LNCAP (cell line): ENCODE measurements at regions not wholly inside any gene's neighbourhood (a gene's known extent, or its start where the extent isn't known, plus 50 kb on each side); places are given as distances from the start of the nearest gene placed in this dataset.

Experiments
- TF ChIP-seq, protein P1 (sequence below): fragments of 450-650 bp; IDR thresholded peaks from 2 replicates; pipeline ENCODE4 v1.5.1; 2017; ENCODE audit warnings: mild to moderate bottlenecking

DNA sequence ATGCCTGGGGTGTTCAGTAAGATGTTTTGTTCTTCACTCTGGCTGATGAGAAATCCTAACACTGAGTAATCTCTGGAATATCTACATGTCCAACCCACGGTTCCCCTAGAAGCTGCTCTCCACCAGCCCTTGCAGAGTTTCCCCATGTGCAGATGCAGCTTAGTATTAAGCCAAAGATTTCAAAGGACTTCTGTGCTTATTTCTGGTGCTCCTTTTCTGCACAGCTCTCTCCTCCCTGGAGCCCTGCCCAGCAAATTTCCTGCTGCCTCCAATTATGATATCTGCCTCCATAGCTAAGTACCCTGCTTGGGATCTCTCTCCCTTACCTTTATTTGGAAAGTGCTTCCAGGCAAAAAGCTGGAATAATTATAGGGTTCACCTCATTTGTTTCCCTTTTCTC lies 949.3 kb downstream of the BCL11A start:
- TF ChIP-seq, protein P1, sequence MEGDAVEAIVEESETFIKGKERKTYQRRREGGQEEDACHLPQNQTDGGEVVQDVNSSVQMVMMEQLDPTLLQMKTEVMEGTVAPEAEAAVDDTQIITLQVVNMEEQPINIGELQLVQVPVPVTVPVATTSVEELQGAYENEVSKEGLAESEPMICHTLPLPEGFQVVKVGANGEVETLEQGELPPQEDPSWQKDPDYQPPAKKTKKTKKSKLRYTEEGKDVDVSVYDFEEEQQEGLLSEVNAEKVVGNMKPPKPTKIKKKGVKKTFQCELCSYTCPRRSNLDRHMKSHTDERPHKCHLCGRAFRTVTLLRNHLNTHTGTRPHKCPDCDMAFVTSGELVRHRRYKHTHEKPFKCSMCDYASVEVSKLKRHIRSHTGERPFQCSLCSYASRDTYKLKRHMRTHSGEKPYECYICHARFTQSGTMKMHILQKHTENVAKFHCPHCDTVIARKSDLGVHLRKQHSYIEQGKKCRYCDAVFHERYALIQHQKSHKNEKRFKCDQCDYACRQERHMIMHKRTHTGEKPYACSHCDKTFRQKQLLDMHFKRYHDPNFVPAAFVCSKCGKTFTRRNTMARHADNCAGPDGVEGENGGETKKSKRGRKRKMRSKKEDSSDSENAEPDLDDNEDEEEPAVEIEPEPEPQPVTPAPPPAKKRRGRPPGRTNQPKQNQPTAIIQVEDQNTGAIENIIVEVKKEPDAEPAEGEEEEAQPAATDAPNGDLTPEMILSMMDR = no peak

DNA sequence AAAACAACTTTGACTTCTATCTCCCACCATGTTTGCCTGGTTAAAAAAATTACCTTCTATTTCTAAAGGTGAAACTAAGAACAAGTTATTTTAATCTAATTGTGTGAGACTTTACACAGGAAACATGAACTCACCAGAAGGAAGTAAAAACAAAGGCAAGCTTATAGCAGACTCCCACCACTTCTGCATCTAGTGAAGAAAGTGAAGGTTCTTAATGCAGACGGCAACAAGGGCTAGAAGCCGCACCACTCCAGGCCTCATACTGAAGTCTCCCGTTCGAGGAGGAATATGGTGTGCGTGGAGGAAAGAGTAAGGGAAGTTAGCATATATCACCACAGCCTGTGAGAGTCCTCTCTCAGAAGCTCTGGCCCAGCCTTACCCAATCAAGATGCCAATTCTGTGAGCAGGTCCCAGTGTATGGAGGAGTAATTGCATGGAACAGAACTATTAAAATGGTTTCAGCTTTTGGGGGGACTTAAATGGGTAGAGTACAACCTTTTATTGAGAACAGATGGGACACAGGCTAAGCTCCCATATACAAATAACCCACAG lies 958.7 kb downstream of the BCL11A start:
- TF ChIP-seq, protein P1 = no peak

DNA sequence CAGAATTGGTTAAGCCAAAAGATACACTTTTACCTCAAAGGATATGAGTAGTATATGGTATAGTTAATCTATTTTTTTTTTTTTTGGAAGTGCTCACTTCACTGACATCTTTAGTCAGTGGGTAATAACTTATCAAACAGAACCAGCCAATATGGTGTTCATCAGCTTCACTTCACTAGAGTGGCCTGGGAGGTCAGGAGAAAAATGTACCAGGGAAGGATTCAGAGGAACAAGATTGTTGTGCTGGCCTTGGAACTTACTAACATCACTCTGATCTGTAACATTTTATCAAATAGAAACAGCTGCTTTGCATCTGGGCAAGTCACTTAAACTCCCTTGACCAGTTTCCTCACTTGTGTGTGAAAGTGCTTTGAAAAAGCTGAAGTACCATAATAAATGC lies 962.7 kb downstream of the BCL11A start:
- TF ChIP-seq, protein P1 = no peak

DNA sequence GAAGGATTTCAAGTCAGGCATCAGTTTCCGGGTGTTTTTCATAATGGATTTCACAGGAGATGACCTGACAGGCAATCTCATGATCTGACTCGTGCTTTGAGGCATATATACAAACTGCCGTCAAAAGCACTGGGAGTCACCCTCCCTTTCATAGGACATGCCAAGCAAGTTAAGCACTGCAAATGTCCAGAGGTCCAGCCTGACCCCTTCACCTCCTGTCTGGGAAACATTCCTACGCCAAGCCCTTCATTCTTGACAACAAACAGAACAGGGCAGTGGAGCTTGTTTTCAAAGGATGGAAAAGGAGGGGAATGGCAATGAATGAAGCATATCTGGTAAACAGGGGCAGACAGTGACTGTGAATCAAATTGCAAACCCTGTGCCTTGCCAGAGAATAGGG lies 963.6 kb downstream of the BCL11A start:
- TF ChIP-seq, protein P1 = no peak

DNA sequence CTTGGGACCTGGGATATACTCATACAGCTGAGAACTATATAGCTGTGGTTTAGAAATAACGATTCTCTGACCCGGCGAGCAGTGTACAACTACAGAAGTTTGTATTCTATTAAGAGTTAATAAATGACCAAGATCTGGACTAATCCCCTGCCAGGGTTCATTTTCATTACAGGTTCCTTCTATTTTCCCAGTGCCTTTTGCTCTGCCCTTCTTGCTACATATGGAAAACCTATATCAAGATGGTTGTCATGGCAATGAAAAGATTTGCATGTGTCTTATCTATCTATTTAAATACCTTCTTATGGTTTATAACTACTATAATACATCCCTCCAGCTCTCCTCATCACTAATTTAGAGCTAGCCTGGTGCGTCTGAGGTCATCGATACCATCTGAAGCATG lies 965.2 kb downstream of the BCL11A start:
- TF ChIP-seq, protein P1 = no peak

DNA sequence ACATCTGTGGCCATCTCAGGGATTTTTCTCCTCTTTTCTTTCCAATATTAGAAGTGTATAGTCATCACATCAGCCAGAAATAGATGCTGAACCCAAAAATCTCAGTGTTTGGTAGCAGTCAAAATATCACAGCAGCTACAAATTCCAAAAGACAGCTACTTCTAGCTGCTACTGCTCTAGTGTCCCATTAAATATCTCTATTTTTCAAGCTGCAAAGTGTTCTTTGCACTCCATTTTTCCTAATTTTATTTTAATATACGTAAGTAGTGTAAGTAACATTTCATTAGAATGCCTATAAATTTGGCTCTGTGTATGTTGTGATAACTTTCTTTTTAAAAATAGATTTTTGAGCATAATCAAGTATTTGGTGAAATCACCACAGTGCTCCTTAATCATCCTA lies 967.3 kb downstream of the BCL11A start:
- TF ChIP-seq, protein P1 = no peak

DNA sequence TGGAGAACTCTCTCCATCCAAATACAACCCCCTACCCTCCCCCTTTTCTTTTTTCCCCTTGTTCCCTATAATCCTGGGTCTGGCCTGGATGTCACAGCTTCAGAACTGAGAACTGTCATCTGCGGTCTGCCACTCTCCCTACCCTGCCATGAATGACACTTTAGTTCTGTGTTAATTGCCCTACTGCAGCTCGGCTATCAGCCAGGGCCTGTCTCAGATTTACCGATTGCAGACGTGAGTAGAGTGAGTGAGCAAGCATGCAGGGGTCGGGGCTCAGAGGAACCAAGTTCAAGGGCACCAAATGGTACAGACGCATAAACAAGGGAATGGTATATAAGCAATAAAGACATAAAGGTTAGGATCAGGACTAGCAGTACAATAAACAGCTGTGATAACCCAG lies 967.8 kb downstream of the BCL11A start:
- TF ChIP-seq, protein P1 = no peak

DNA sequence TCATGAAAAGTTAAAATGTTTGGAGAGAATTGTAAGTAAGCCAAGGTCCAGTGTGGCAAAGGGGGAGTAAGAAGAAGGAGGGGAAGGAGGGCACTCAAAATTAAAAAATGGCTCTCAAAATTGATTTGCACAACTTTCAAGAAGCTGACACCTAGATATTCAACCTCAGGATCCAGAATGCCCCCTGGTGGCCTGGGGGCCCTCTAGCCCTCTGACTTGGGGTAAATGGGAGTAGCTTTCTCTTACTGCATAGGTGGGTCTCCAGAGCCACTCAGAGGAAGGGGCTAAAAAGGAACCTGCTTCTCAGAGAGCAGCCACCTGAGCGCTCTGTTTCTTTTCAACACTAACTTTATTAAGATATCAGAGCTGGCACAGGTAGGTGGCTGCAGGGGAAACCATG lies 968.5 kb downstream of the BCL11A start:
- TF ChIP-seq, protein P1 = peak; percentile 22; the same call in 1 of the 2 replicates
